H9 (cell line): ENCODE measurements at regions not wholly inside any gene's neighbourhood (a gene's known extent, or its start where the extent isn't known, plus 50 kb on each side); places are given as distances from the start of the nearest gene placed in this dataset.

ENCODE experiments used
- DNase-seq: peaks from one replicate; pipeline ENCODE4 v3.0.0-alpha.2; 2017
- H2AFZ ChIP-seq: one replicate; pipeline ENCODE4 v1.6.1; 2013; ENCODE audit warnings: mild to moderate bottlenecking, low read length, control low read depth, moderate library complexity
- H2AK5ac ChIP-seq: 2 replicates; pipeline ENCODE4 v1.6.1; 2013; ENCODE audit warnings: low read length, control low read depth, mixed read lengths; ENCODE audit not compliant: insufficient read length
- H2BK120ac ChIP-seq: one replicate; pipeline ENCODE4 v1.6.1; 2013; ENCODE audit warnings: low read depth, mild to moderate bottlenecking, low read length, control low read depth, inconsistent platforms; ENCODE audit not compliant: poor library complexity, severe bottlenecking
- H2BK12ac ChIP-seq: 2 replicates; pipeline ENCODE4 v1.6.1; 2013; ENCODE audit warnings: low read length, control low read depth, mixed read lengths, low read depth; ENCODE audit not compliant: insufficient read length
- H2BK15ac ChIP-seq: 2 replicates; pipeline ENCODE4 v1.6.1; 2013; ENCODE audit warnings: low read depth, low read length, control low read depth
- H2BK20ac ChIP-seq: one replicate; pipeline ENCODE4 v1.6.1; 2013; ENCODE audit warnings: low read depth, mild to moderate bottlenecking, low read length, control low read depth, inconsistent platforms; ENCODE audit not compliant: poor library complexity, severe bottlenecking
- H2BK5ac ChIP-seq: 2 replicates; pipeline ENCODE4 v1.6.1; 2013; ENCODE audit warnings: low read length, control low read depth, mixed read lengths; ENCODE audit not compliant: insufficient read length
- H3K14ac ChIP-seq: 2 replicates; pipeline ENCODE4 v1.6.1; 2013; ENCODE audit warnings: low read length, control low read depth; ENCODE audit not compliant: insufficient read depth
- H3K18ac ChIP-seq: 2 replicates; pipeline ENCODE4 v1.6.1; 2013; ENCODE audit warnings: low read depth, mild to moderate bottlenecking, mixed read lengths, low read length, control low read depth; ENCODE audit not compliant: insufficient read length
- H3K23ac ChIP-seq: 2 replicates; pipeline ENCODE4 v1.6.1; 2013; ENCODE audit warnings: low read length, control low read depth, mixed read lengths, low read depth; ENCODE audit not compliant: insufficient read length
- H3K23me2 ChIP-seq: 2 replicates; pipeline ENCODE4 v1.6.1; 2013; ENCODE audit warnings: low read depth, mild to moderate bottlenecking, mixed read lengths, low read length, control low read depth; ENCODE audit not compliant: insufficient read length, poor library complexity, severe bottlenecking
- H3K27ac ChIP-seq: 2 replicates; pipeline ENCODE4 v1.5.1; 2013; ENCODE audit warnings: low read length, control low read depth, mixed read lengths, low read depth; ENCODE audit not compliant: insufficient read length
- H3K27me3 ChIP-seq: 2 replicates; pipeline ENCODE4 v1.6.1; 2013; ENCODE audit warnings: low read length, control low read depth, inconsistent platforms; ENCODE audit not compliant: insufficient read depth
- H3K4ac ChIP-seq: 2 replicates; pipeline ENCODE4 v1.6.1; 2013; ENCODE audit warnings: low read depth, mild to moderate bottlenecking, control low read depth, inconsistent platforms, low read length, moderate library complexity
- H3K4me1 ChIP-seq: 2 replicates; pipeline ENCODE4 v1.6.1; 2013; ENCODE audit warnings: low read length, control low read depth, inconsistent platforms; ENCODE audit not compliant: insufficient read depth
- H3K4me2 ChIP-seq: 2 replicates; pipeline ENCODE4 v1.6.1; 2013; ENCODE audit warnings: low read length, control low read depth, mixed read lengths; ENCODE audit not compliant: insufficient read length, insufficient read depth
- H3K56ac ChIP-seq: 2 replicates; pipeline ENCODE4 v1.6.1; 2013; ENCODE audit warnings: low read depth, mild to moderate bottlenecking, mixed read lengths, low read length, control low read depth; ENCODE audit not compliant: insufficient read length
- H3K79me1 ChIP-seq: 2 replicates; pipeline ENCODE4 v1.6.1; 2013; ENCODE audit warnings: low read depth, mild to moderate bottlenecking, moderate library complexity, low read length, control low read depth, inconsistent platforms; ENCODE audit not compliant: insufficient read depth, poor library complexity, severe bottlenecking
- H3K79me2 ChIP-seq: 2 replicates; pipeline ENCODE4 v1.6.1; 2013; ENCODE audit warnings: low read length, control low read depth, inconsistent platforms; ENCODE audit not compliant: insufficient read depth
- H3K9ac ChIP-seq: 2 replicates; pipeline ENCODE4 v1.6.1; 2013; ENCODE audit warnings: low read length, control low read depth, mixed read lengths; ENCODE audit not compliant: insufficient read length; ENCODE audit errors: extremely low read depth
- H3K9me3 ChIP-seq: one replicate; pipeline ENCODE4 v1.6.1; 2013; ENCODE audit warnings: low read depth, low read length, inconsistent platforms; ENCODE audit not compliant: control insufficient read depth
- H3T11ph ChIP-seq: one replicate; pipeline ENCODE4 v1.6.1; 2013; ENCODE audit warnings: mild to moderate bottlenecking, low read length, control low read depth, inconsistent platforms
- H4K20me1 ChIP-seq: one replicate; pipeline ENCODE4 v1.6.1; 2013; ENCODE audit not compliant: control insufficient read depth, insufficient read length, insufficient read depth
- H4K5ac ChIP-seq: 2 replicates; pipeline ENCODE4 v1.6.1; 2013; ENCODE audit warnings: low read depth, mild to moderate bottlenecking, mixed read lengths, low read length, control low read depth; ENCODE audit not compliant: insufficient read length
- H4K8ac ChIP-seq: replicated peaks from 2 replicates; pipeline ENCODE4 v1.6.1; 2013; ENCODE audit warnings: low read length, control low read depth, mixed read lengths, low read depth; ENCODE audit not compliant: insufficient read length
- H4K91ac ChIP-seq: 2 replicates; pipeline ENCODE4 v1.6.1; 2013; ENCODE audit warnings: low read depth, mild to moderate bottlenecking, moderate library complexity, mixed read lengths, low read length, control low read depth; ENCODE audit not compliant: insufficient read length
- H3K27ac Mint-ChIP-seq, 3 experiments: 2 replicates in 2 of 3; 3 replicates in 1 of 3; pipeline ENCODE4 v1.8.0; 2020 to 2021; ENCODE audit warnings: mixed read lengths in 3 of 3, mild to moderate bottlenecking in 1 of 3, moderate library complexity in 1 of 3
- H3K27me3 Mint-ChIP-seq: 2 replicates; pipeline ENCODE4 v1.8.0; 2021; ENCODE audit warnings: low read depth, mild to moderate bottlenecking, moderate library complexity, mixed read lengths
- H3K36me3 Mint-ChIP-seq, 3 experiments: 2 replicates in 2 of 3; 3 replicates in 1 of 3; pipeline ENCODE4 v1.8.0; 2020 to 2021; ENCODE audit warnings: low read depth in 3 of 3, mixed read lengths in 3 of 3; ENCODE audit not compliant: insufficient read depth in 1 of 3
- H3K4me1 Mint-ChIP-seq, 2 experiments: 2 replicates each; pipeline ENCODE4 v1.8.0; 2020; ENCODE audit warnings: mixed read lengths in 2 of 2
- H3K4me3 Mint-ChIP-seq, 2 experiments: 2 replicates in 1 of 2; 3 replicates in 1 of 2; pipeline ENCODE4 v1.8.0; 2020 to 2021; ENCODE audit warnings: mild to moderate bottlenecking in 2 of 2, mixed read lengths in 2 of 2, moderate library complexity in 1 of 2
- H3K9me3 Mint-ChIP-seq, 2 experiments: 2 replicates in 1 of 2; 3 replicates in 1 of 2; pipeline ENCODE4 v1.8.0; 2020; ENCODE audit warnings: mild to moderate bottlenecking in 2 of 2, mixed read lengths in 2 of 2, moderate library complexity in 1 of 2
- WGBS: extraction: QIAGEN DNeasy Blood & Tissue Kit; methylation state at CpG from one replicate; pipeline ENCODE4 v1.1.7; 2013; ENCODE audit warnings: missing lambda C conversion rate, low lambda C conversion rate, mixed read lengths; ENCODE audit not compliant: insufficient read length; ENCODE audit errors: extremely low coverage; 5-methylcytosine and 5-hydroxymethylcytosine counted together
- TF ChIP-seq, protein P1 (sequence below): fragments of 200-600 bp; sonication (generic); conservative IDR thresholded peaks from 3 replicates; pipeline ENCODE4 v1.8.0; 2021; ENCODE audit warnings: antibody characterized with exemption, mild to moderate bottlenecking

DNA sequence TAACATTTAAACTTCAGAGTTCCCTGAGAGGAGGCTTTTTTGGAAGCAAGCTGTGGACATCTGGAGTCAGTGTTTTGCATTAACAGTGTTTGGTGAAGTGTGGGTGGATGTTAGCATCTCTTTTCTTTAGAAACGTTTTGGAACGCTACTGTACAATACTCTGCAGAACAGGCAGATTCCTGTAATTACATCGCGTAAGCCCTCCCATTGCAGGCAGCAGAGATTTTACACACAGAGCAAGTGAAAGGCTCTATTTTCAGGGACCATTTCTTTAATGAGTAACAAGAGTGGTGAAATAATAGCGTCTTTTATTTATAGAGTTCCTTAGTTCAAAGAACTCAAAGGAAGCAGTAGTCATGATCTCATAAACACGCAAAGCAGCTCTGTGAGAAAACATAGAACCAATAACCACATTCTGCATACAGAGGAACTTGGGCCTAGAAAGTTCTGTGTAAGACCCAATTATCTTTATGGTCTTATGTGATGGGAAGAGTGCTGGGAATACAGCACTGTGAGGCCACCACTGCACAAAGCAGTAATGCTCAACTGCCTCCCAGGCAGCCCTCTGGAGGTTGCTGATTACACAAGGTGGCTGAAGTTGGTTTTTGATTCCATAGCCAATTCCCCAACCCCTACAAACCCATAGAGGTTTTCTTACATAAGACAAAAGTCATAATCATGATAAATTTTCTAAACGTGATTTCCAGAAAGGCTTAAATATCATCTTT lies 298.7 kb upstream of the EPHA5 start:
- no peak overlapping the region for H3K4ac ChIP-seq
- no peak overlapping the region for H4K5ac ChIP-seq
- H2BK12ac ChIP-seq, result no peak overlapping the region
- no peak overlapping the region for H3K56ac ChIP-seq
- no peaks in the 10 kb centered on the region for H4K20me1 ChIP-seq
- no peak overlapping the region for H3K27ac Mint-ChIP-seq
- no peaks in the 10 kb centered on the region for H3K36me3 Mint-ChIP-seq
- H2AK5ac ChIP-seq, result no peak overlapping the region
- no peaks in the 10 kb centered on the region for H3K27me3 ChIP-seq
- H3K79me1 ChIP-seq, result no peaks in the 10 kb centered on the region
- no peak overlapping the region for H3K18ac ChIP-seq
- H3K14ac ChIP-seq, result no peak overlapping the region
- H3K4me1 ChIP-seq, result no peaks in the 10 kb centered on the region
- H2BK15ac ChIP-seq, result no peak overlapping the region
- no peaks in the 10 kb centered on the region for H3K9me3 ChIP-seq
- no peak overlapping the region for H2BK5ac ChIP-seq
- H3K23me2 ChIP-seq, result no peaks in the 10 kb centered on the region
- H3K4me3 Mint-ChIP-seq, result no peak overlapping the region
- no peak overlapping the region for H3K4me2 ChIP-seq
- no peaks in the 10 kb centered on the region for H3K4me1 Mint-ChIP-seq
- no peak overlapping the region for H2BK20ac ChIP-seq
- H2AFZ ChIP-seq, result no peak overlapping the region
- no peaks in the 10 kb centered on the region for H3K27me3 Mint-ChIP-seq
- H2BK120ac ChIP-seq, result no peak overlapping the region
- H3K9me3 Mint-ChIP-seq, result no peaks in the 10 kb centered on the region
- H3K23ac ChIP-seq, result no peak overlapping the region
- H4K8ac ChIP-seq, result no peak overlapping the region
- no peak overlapping the region for H3T11ph ChIP-seq
- DNase-seq, result no peak
- no peak overlapping the region for H3K9ac ChIP-seq
- no CpG with 5 or more reads among the region's 7 CpGs for WGBS
- TF ChIP-seq, protein P1, sequence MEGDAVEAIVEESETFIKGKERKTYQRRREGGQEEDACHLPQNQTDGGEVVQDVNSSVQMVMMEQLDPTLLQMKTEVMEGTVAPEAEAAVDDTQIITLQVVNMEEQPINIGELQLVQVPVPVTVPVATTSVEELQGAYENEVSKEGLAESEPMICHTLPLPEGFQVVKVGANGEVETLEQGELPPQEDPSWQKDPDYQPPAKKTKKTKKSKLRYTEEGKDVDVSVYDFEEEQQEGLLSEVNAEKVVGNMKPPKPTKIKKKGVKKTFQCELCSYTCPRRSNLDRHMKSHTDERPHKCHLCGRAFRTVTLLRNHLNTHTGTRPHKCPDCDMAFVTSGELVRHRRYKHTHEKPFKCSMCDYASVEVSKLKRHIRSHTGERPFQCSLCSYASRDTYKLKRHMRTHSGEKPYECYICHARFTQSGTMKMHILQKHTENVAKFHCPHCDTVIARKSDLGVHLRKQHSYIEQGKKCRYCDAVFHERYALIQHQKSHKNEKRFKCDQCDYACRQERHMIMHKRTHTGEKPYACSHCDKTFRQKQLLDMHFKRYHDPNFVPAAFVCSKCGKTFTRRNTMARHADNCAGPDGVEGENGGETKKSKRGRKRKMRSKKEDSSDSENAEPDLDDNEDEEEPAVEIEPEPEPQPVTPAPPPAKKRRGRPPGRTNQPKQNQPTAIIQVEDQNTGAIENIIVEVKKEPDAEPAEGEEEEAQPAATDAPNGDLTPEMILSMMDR, result no peak
- no peak overlapping the region for H3K27ac ChIP-seq
- no peak overlapping the region for H4K91ac ChIP-seq
- H3K79me2 ChIP-seq, result no peaks in the 10 kb centered on the region
